ENCODE measurements at regions not wholly inside any gene's neighbourhood (a gene's known extent, or its start where the extent isn't known, plus 50 kb on each side); places are given as distances from the start of the nearest gene placed in this dataset.

DNA sequence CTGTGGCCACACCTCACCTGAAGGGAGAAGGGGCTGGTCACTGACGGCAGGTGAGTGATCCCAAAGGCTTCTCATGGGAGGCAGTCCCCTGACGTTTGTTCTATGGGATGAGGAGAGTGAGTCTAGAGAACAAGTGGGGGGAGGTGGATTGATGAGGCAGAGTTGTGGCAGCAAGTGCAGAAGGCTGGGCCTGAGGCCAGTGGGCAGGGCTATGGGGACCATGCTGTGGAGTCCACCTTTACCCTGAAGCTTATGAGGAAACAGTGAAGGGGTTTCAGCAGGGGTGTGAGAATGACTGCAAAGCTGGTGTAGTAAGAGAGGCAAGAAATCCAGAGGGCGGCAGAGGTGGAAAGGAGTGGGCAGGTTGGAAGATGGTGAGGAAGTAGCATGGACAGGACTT is 96.9 kb upstream of the PFN2 start:
- TF ChIP-seq, protein P1, sequence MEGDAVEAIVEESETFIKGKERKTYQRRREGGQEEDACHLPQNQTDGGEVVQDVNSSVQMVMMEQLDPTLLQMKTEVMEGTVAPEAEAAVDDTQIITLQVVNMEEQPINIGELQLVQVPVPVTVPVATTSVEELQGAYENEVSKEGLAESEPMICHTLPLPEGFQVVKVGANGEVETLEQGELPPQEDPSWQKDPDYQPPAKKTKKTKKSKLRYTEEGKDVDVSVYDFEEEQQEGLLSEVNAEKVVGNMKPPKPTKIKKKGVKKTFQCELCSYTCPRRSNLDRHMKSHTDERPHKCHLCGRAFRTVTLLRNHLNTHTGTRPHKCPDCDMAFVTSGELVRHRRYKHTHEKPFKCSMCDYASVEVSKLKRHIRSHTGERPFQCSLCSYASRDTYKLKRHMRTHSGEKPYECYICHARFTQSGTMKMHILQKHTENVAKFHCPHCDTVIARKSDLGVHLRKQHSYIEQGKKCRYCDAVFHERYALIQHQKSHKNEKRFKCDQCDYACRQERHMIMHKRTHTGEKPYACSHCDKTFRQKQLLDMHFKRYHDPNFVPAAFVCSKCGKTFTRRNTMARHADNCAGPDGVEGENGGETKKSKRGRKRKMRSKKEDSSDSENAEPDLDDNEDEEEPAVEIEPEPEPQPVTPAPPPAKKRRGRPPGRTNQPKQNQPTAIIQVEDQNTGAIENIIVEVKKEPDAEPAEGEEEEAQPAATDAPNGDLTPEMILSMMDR (IDR thresholded peaks at IDR 0.05), result no peak
- no peak for TF ChIP-seq EP300 (IDR thresholded peaks at IDR 0.05)
- TF ChIP-seq POLR2AphosphoS5 (IDR thresholded peaks at IDR 0.05), result no peak
- no peak for TF ChIP-seq POLR2A (IDR thresholded peaks at IDR 0.05)

All from gastroesophageal sphincter (tissue), 3 donors.